ENCODE measurements at regions not wholly inside any gene's neighbourhood (a gene's known extent, or its start where the extent isn't known, plus 50 kb on each side); places are given as distances from the start of the nearest gene placed in this dataset.
A peak's percentile ranks its signal among the peaks of the same experiment; 100 is the strongest.

DNA sequence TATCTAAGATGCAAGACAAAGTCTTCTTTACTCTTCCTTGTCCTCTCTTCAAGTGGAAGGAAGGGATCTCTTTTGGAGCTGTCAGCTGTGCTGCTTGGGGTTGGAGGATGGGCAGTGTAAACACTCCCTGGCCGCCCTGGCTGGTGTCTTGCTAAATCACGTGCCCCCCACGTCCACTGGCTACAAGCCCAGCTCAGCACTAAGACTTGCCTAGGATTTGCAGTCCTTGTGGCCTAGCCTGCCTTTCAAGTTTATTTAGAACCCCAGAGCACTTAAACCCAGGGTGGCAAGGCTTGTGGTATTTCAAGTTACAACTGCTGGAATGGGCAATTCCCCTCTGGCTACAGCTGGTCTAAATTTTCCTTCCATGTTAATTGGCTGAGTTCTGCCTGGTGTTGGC, 272.4 kb upstream of the MYO3A start:
- FAIRE-seq, result no peak
- TF ChIP-seq, protein P1, sequence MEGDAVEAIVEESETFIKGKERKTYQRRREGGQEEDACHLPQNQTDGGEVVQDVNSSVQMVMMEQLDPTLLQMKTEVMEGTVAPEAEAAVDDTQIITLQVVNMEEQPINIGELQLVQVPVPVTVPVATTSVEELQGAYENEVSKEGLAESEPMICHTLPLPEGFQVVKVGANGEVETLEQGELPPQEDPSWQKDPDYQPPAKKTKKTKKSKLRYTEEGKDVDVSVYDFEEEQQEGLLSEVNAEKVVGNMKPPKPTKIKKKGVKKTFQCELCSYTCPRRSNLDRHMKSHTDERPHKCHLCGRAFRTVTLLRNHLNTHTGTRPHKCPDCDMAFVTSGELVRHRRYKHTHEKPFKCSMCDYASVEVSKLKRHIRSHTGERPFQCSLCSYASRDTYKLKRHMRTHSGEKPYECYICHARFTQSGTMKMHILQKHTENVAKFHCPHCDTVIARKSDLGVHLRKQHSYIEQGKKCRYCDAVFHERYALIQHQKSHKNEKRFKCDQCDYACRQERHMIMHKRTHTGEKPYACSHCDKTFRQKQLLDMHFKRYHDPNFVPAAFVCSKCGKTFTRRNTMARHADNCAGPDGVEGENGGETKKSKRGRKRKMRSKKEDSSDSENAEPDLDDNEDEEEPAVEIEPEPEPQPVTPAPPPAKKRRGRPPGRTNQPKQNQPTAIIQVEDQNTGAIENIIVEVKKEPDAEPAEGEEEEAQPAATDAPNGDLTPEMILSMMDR (IDR thresholded peaks at IDR 0.05; ENCODE audit: insufficient read depth, missing control alignments), result no peak
- DNase-seq (ENCODE audit: insufficient read length, low spot score), result no peak

DNA sequence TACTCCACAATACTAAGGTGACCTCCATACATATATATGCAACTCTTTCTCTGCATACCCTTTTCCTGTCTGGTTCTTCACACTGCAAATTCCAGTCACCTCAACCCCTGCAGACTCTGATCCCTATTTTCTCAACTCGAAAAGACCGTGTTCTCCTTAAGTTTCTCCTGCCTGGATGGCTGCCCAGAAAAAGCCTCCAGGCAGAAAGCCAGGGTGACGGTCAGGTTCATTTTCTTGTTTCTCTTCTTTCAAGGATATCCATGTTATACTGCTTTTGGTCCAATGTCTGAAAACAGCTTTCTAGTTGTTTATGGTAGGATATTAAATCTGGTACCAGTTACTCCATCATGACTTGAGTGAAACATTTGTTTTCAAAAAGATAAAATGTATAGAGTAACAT, 267.8 kb upstream of the MYO3A start:
- no peak for DNase-seq (ENCODE audit: insufficient read length, low spot score)
- TF ChIP-seq, protein P1 (IDR thresholded peaks at IDR 0.05; ENCODE audit: insufficient read depth, missing control alignments), result no peak
- no peak for FAIRE-seq

DNA sequence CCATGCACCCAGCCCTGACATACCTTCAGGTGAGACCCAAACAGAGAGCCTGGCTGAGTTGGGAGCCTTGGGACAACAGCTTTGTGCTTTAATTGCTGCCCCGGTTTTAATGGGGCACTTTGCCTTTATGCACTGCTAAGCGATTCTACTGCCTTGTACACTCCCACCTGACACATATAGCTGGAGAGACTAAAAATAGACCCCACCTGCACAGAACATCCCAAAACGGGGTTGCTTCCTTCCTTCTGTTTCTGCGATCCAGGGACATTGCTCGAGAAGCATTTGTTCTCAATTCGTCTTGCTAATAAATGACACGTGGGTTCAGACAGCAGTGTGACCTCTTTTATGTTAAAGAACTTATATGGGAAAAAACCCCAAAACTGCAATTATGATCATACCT, 258.8 kb upstream of the MYO3A start:
- FAIRE-seq (no peak), DNase-seq (ENCODE audit: insufficient read length, low spot score) (no peak)
- TF ChIP-seq, protein P1 (IDR thresholded peaks at IDR 0.05; ENCODE audit: insufficient read depth, missing control alignments), result no peak

DNA sequence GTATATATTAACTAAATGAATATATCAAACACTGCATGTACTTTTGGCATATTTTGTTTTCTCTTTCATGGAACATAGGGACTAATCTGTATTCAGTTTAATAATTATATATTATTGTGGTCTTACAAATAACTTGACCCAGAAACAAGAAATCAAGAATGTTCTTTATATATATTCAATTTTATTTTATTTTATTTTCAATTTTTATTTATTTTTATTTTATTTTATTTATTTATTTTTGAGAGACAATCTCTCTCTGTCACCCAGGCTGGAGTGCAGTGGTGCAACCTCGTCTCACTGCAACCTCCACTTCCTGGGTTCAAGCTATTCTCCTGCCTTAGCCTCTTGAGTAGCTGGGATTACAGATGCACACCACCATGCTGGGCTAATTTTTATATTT, 258.4 kb upstream of the MYO3A start:
- no peak for FAIRE-seq
- DNase-seq (ENCODE audit: insufficient read length, low spot score), result no peak
- TF ChIP-seq, protein P1 (IDR thresholded peaks at IDR 0.05; ENCODE audit: insufficient read depth, missing control alignments), result no peak

DNA sequence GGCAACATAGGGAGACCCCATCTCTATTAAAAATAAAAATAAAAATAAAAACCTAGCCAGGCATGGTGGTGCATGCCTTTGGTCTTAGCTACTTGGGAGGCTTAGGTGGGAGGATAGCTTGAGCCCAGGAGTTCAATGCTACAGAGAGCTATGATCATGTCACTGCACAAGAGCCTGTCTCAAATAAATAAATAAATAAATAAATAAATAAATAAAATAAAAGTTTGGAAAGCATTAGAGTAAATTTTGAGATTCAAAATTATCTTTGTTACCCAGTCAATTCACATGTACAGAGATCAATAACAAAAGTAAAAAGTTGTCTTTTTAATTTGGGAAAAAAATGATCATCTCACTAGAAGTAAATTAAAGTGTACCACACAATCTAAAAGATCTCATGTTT, 255.8 kb upstream of the MYO3A start:
- TF ChIP-seq, protein P1 (IDR thresholded peaks at IDR 0.05; ENCODE audit: insufficient read depth, missing control alignments), result no peak
- FAIRE-seq, result no peak
- DNase-seq (ENCODE audit: insufficient read length, low spot score), result no peak

DNA sequence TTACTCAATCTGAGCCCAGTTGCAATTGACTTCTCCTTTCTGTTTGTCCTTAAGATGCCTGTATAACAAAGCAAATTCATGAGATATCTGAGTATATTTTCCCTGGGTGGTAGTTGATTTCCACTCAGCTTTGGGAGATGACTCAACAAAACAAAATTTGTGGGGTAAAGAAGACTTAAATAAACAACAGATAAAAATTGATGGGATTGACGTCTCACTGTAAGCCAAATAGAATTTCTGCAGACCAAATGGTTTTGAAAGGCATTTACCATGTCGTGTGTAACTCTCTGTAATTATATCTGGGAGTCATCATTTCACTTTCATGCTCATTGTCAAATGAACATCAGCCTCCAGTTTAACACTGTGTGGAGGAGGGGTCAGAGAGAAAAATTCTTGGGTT, 255.4 kb upstream of the MYO3A start:
- FAIRE-seq, result no peak
- DNase-seq (ENCODE audit: insufficient read length, low spot score), result no peak
- TF ChIP-seq, protein P1 (IDR thresholded peaks at IDR 0.05; ENCODE audit: insufficient read depth, missing control alignments), result no peak

DNA sequence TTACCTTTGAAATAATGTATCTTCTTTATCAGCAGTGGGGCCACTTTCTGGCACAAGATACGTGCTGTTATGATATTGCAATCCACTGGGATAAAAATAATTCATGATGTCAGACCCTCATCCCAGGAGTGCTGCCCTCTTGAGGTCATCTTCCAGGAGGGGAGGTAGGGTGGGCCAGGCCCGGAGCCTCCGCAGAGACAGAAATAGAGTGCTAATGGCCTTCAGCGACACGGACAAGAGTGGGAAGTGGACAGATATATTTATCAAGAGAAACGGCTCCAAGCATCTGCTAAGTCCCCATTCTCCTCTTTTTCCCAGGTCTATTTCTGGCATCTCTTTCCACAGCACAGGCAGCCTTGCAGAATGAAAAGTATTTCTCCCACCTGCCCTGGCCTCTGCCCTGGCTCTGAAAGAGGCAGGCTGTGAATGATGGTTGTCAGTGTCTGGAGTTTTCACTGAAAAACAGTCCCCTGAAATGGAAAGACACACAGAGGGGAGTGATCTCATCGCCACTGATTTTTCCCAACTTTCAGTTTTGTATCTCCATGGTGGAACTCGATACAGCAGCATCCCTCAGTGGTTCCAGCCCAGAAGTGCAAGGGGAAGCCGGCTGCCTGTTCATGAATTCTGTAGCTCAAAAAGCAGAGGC, 251.7 kb upstream of the MYO3A start:
- DNase-seq (ENCODE audit: insufficient read length, low spot score), result no peak

More for the DNA sequence above, 251.7 kb upstream of the MYO3A start:
- TF ChIP-seq, protein P1 (IDR thresholded peaks at IDR 0.05; ENCODE audit: insufficient read depth, missing control alignments), result peak; percentile 46
- no peak for FAIRE-seq

Data from D721Med (cell line).